ENCODE measurements at regions not wholly inside any gene's neighbourhood (a gene's known extent, or its start where the extent isn't known, plus 50 kb on each side); places are given as distances from the start of the nearest gene placed in this dataset.

- peak in 1 of 4 donors; percentile 1 for DNase-seq (ENCODE audit: low read depth in 4 of 4, low spot score in 3 of 4)
Measured at GRCh38 chr4:157803845-157804521, 368.8 kb downstream of the GASK1B start.

GRCh38 chr4:157803421-157803820 lies 369.4 kb downstream of the GASK1B start:
- DNase-seq (ENCODE audit: low read depth in 4 of 4, low spot score in 3 of 4) = peak in 1 of 4 donors; percentile 2

GRCh38 chr4:157795495-157795894 lies 377.3 kb downstream of the GASK1B start:
- no peak for DNase-seq (ENCODE audit: low read depth in 4 of 4, low spot score in 3 of 4)

- no peak for DNase-seq (ENCODE audit: low read depth in 4 of 4, low spot score in 3 of 4)
Measured at GRCh38 chr4:157792716-157793115, 380.1 kb downstream of the GASK1B start.

- no peak for DNase-seq (ENCODE audit: low read depth in 4 of 4, low spot score in 3 of 4)
Measured at GRCh38 chr4:157791236-157791635, 381.6 kb downstream of the GASK1B start.

GRCh38 chr4:157787618-157788017 lies 385.2 kb downstream of the GASK1B start:
- DNase-seq (ENCODE audit: low read depth in 4 of 4, low spot score in 3 of 4) = no peak

GRCh38 chr4:157781361-157781760 lies 391.5 kb downstream of the GASK1B start:
- no peak for DNase-seq (ENCODE audit: low read depth in 4 of 4, low spot score in 3 of 4)

- no peak for DNase-seq (ENCODE audit: low read depth in 4 of 4, low spot score in 3 of 4)
Measured at GRCh38 chr4:157779081-157779480, 393.7 kb downstream of the GASK1B start.

GRCh38 chr4:157776930-157777528 lies 395.8 kb downstream of the GASK1B start:
- no peak for DNase-seq (ENCODE audit: low read depth in 4 of 4, low spot score in 3 of 4)

- no peak for DNase-seq (ENCODE audit: low read depth in 4 of 4, low spot score in 3 of 4)
Measured at GRCh38 chr4:157775971-157776370, 396.9 kb downstream of the GASK1B start.

- no peak for DNase-seq (ENCODE audit: low read depth in 4 of 4, low spot score in 3 of 4)
Measured at GRCh38 chr4:157772907-157773306, 399.9 kb downstream of the GASK1B start.

GRCh38 chr4:157768419-157768818 lies 404.4 kb downstream of the GASK1B start:
- no peak for DNase-seq (ENCODE audit: low read depth in 4 of 4, low spot score in 3 of 4)

- no peak for DNase-seq (ENCODE audit: low read depth in 4 of 4, low spot score in 3 of 4)
Measured at GRCh38 chr4:157763490-157763889, 409.3 kb downstream of the GASK1B start.

GRCh38 chr4:157754410-157754809 lies 418.4 kb downstream of the GASK1B start:
- DNase-seq (ENCODE audit: low read depth in 4 of 4, low spot score in 3 of 4) = no peak

GRCh38 chr4:157751631-157752030 lies 421.2 kb downstream of the GASK1B start:
- no peak for DNase-seq (ENCODE audit: low read depth in 4 of 4, low spot score in 3 of 4)

- no peak for DNase-seq (ENCODE audit: low read depth in 4 of 4, low spot score in 3 of 4)
Measured at GRCh38 chr4:157741642-157742041, 431.2 kb downstream of the GASK1B start.

- no peak for DNase-seq (ENCODE audit: low read depth in 4 of 4, low spot score in 3 of 4)
Measured at GRCh38 chr4:157739242-157739641, 433.6 kb downstream of the GASK1B start.

GRCh38 chr4:157728215-157728614 lies 444.6 kb downstream of the GASK1B start:
- DNase-seq (ENCODE audit: low read depth in 4 of 4, low spot score in 3 of 4) = no peak

GRCh38 chr4:157727163-157727562 lies 445.7 kb downstream of the GASK1B start:
- no peak for DNase-seq (ENCODE audit: low read depth in 4 of 4, low spot score in 3 of 4)

- DNase-seq (ENCODE audit: low read depth in 4 of 4, low spot score in 3 of 4) = no peak
Measured at GRCh38 chr4:157722146-157722545, 450.7 kb downstream of the GASK1B start.

GRCh38 chr4:157713342-157713741 lies 459.5 kb downstream of the GASK1B start:
- no peak for DNase-seq (ENCODE audit: low read depth in 4 of 4, low spot score in 3 of 4)

- DNase-seq (ENCODE audit: low read depth in 4 of 4, low spot score in 3 of 4) = no peak
Measured at GRCh38 chr4:157706155-157706554, 466.7 kb downstream of the GASK1B start.

- DNase-seq (ENCODE audit: low read depth in 4 of 4, low spot score in 3 of 4) = no peak
Measured at GRCh38 chr4:157702831-157703230, 470.0 kb downstream of the GASK1B start.
